Right kidney (tissue), 1 donor: ENCODE measurements at regions not wholly inside any gene's neighbourhood (a gene's known extent, or its start where the extent isn't known, plus 50 kb on each side); places are given as distances from the start of the nearest gene placed in this dataset.
"Not testable (repeated sequence)": the region's sequence is repeated elsewhere in the genome, so short reads cannot be mapped to it uniquely, and the experiment has no call there.

Experiments
- DNase-seq: peaks from one replicate; pipeline ENCODE4 v3.0.0-alpha.2; 2016

DNA sequence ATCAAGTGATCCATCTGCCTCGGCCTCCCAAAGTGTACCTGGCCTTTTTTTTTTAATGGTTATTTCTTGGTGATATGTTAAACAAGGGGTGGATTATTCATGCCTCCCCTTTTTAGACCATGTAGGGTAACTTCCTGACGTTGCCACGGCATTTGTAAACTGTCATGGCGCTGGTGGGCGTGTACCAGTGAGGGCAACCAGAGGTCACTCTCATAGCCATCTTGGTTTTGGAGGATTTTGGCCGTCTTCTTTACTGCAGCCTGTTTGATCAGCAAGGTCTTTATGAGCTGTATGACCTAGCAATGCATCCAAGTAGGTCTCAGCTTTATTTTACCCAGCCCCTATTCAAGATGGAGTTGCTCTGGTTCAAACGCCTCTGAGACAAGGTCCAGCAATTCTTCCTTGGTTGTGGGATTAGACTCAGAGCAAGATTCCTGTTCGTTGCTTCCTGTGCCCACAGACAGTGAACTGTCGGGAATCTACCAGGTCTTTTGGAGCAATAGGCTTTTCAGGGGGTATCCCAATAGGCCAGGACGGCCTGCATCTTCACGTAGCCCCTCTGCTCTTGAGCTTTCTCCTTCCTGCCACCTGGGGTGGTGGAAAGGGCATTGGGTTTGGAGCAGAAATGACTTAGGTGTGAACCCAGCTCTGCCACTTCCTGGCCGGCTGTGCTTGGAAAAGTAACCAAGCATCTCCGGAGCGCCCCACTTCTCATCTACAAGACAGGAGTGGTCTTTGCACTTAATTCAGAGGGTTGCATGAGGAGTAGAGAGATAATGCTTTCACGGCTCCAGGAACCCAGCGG is 52.9 kb upstream of the SEC14L1 start:
- DNase-seq = no peak

- DNase-seq = peak; percentile 86
Observed at GRCh38 chr17:77088455-77089123, 52.2 kb upstream of the SEC14L1 start.

- no peak for DNase-seq
Observed at GRCh38 chr17:77089124-77089490, 51.7 kb upstream of the SEC14L1 start.

DNA sequence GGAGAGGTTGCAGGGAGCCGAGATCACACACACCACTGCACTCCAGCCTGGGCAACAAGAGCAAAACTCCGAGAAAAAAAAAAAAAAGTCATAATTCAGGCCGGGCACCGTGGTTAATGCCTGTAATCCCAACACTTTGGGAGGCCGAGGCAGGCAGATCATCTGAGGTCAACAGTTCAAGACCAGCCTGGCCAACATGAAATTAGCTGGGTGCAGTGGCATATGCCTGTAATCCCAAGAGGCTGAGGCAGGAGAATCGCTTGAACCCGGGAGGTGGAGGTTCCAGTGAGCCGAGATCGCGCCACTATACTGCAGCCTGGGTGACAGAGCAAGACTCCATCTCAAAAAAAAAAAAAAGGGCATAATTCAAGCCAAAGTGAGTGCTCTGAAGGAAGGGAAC is 50.8 kb upstream of the SEC14L1 start:
- DNase-seq = not testable (repeated sequence)

- DNase-seq = no peak
Observed at GRCh38 chr17:77090476-77090875, 50.3 kb upstream of the SEC14L1 start.
